ENCODE measurements at regions not wholly inside any gene's neighbourhood (a gene's known extent, or its start where the extent isn't known, plus 50 kb on each side); places are given as distances from the start of the nearest gene placed in this dataset.

DNA sequence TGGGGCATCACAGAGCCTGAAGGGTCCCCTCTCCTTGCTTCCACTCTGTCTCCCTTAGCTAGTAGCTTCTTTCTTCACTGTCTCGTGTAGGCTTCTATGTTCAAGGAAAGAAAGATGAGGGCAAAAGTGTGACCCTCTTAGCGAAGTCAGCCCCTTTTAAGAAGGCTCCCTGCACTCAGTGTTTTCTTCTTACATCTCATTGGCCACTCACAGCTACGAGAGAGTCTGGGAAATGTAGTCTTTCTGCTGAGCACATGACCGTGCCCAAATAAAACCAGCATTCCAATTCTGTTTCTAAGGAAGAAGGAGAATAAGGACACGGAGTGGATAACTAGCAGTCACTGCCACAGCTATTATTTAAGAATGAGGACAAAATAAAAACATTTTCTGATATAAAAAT lies 104.9 kb upstream of the TNR start:
- TF ChIP-seq, protein P1, sequence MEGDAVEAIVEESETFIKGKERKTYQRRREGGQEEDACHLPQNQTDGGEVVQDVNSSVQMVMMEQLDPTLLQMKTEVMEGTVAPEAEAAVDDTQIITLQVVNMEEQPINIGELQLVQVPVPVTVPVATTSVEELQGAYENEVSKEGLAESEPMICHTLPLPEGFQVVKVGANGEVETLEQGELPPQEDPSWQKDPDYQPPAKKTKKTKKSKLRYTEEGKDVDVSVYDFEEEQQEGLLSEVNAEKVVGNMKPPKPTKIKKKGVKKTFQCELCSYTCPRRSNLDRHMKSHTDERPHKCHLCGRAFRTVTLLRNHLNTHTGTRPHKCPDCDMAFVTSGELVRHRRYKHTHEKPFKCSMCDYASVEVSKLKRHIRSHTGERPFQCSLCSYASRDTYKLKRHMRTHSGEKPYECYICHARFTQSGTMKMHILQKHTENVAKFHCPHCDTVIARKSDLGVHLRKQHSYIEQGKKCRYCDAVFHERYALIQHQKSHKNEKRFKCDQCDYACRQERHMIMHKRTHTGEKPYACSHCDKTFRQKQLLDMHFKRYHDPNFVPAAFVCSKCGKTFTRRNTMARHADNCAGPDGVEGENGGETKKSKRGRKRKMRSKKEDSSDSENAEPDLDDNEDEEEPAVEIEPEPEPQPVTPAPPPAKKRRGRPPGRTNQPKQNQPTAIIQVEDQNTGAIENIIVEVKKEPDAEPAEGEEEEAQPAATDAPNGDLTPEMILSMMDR (IDR thresholded peaks at IDR 0.05): no peak
- no peak for TF ChIP-seq POLR2A (IDR thresholded peaks at IDR 0.05)
